ENCODE measurements at regions not wholly inside any gene's neighbourhood (a gene's known extent, or its start where the extent isn't known, plus 50 kb on each side); places are given as distances from the start of the nearest gene placed in this dataset.

- no peak for TF ChIP-seq CTCF (IDR thresholded peaks at IDR 0.05)
- no peak for TF ChIP-seq POLR2AphosphoS5 (IDR thresholded peaks at IDR 0.05)
Observed at GRCh38 chr7:92934096-92934495, 97.7 kb upstream of the CDK6 start.

Measured in sigmoid colon (tissue), 4 donors.